Natural killer cell (primary cell): ENCODE measurements at regions not wholly inside any gene's neighbourhood (a gene's known extent, or its start where the extent isn't known, plus 50 kb on each side); places are given as distances from the start of the nearest gene placed in this dataset.

ENCODE experiments used
- ATAC-seq, 3 donors: fragments of 150-1000 bp in 2 of 3; fragments of 200-7000 bp in 1 of 3; cut with Tn5 transposase; 1 replicate in 1 of 3; 2 replicates in 2 of 3; pipeline ENCODE4 v1.10.0; 2021; ENCODE audit warnings: mild to moderate bottlenecking in 2 of 3, moderate library complexity in 2 of 3
- DNase-seq, 2 donors: peaks; one replicate each; pipeline versions ENCODE4 v3.0.0 to v3.0.0-alpha.2; 2013 to 2021; ENCODE audit warnings: mixed read lengths in 1 of 2
- H3K27ac ChIP-seq: one replicate; pipeline ENCODE4 v1.5.1; 2013; ENCODE audit warnings: mild to moderate bottlenecking, low read length
- H3K27me3 ChIP-seq: one replicate; pipeline ENCODE4 v1.6.1; 2013; ENCODE audit warnings: low read length; ENCODE audit not compliant: control insufficient read depth, insufficient read depth
- H3K36me3 ChIP-seq: one replicate; pipeline ENCODE4 v1.6.1; 2013; ENCODE audit warnings: low read length; ENCODE audit not compliant: control insufficient read depth, insufficient read depth
- H3K4me1 ChIP-seq: one replicate; pipeline ENCODE4 v1.6.1; 2013; ENCODE audit warnings: low read length; ENCODE audit not compliant: control insufficient read depth, insufficient read depth
- H3K4me3 ChIP-seq: one replicate; pipeline ENCODE4 v1.5.1; 2013; ENCODE audit warnings: low read length
- H3K9me3 ChIP-seq: one replicate; pipeline ENCODE4 v1.6.1; 2013; ENCODE audit warnings: low read length; ENCODE audit not compliant: control insufficient read depth, insufficient read depth
- H3K27ac Mint-ChIP-seq, 2 donors: one replicate each; pipeline ENCODE4 v1.8.0; 2022; ENCODE audit warnings: mild to moderate bottlenecking in 2 of 2, mixed read lengths in 2 of 2, moderate library complexity in 1 of 2
- H3K27me3 Mint-ChIP-seq, 2 donors: one replicate each; pipeline ENCODE4 v1.8.0; 2022; ENCODE audit warnings: low read depth in 2 of 2, mixed read lengths in 2 of 2
- H3K36me3 Mint-ChIP-seq: one replicate; pipeline ENCODE4 v1.8.0; 2022; ENCODE audit warnings: mixed read lengths
- H3K4me1 Mint-ChIP-seq, 2 donors: one replicate each; pipeline ENCODE4 v1.8.0; 2022; ENCODE audit warnings: mixed read lengths in 2 of 2
- H3K4me3 Mint-ChIP-seq: one replicate; pipeline ENCODE4 v1.8.0; 2022; ENCODE audit warnings: mild to moderate bottlenecking, moderate library complexity, mixed read lengths
- H3K9me3 Mint-ChIP-seq, 2 donors: one replicate each; pipeline ENCODE4 v1.8.0; 2022; ENCODE audit warnings: mixed read lengths in 2 of 2
- CTCF ChIP-seq: fragments of 200-600 bp; IDR thresholded peaks from one replicate; pipeline ENCODE4 v1.8.0; 2022; ENCODE audit warnings: antibody characterized with exemption
- WGBS: methylation state at CpG from one replicate; pipeline ENCODE4 v1.1.7; 2013; ENCODE audit warnings: missing lambda C conversion rate; ENCODE audit not compliant: insufficient coverage; 5-methylcytosine and 5-hydroxymethylcytosine counted together
- intact Hi-C: fragments of 100-400 bp; cut with micrococcal nuclease; formaldehyde crosslinking; loops from one replicate; pipeline ENCODE4 v1.14.2; 2022

- Mint-ChIP-seq H3K4me1 (no peaks in the 10 kb centered on the region), H3K4me3 (no peak overlapping the region), H3K27ac (no peak overlapping the region), H3K36me3 (no peaks in the 10 kb centered on the region), H3K9me3 (no peaks in the 10 kb centered on the region), H3K27me3 (peaks cover 6 to 8% of the 10 kb centered on the region in 2 donors)
- Histone ChIP-seq H3K4me3 (no peak overlapping the region), H3K9me3 (no peaks in the 10 kb centered on the region), H3K36me3 (no peaks in the 10 kb centered on the region), H3K27me3 (no peaks in the 10 kb centered on the region), H3K27ac (no peak overlapping the region), H3K4me1 (no peaks in the 10 kb centered on the region)
- intact Hi-C loops: no loop called here
- ATAC-seq (no peak), DNase-seq (no peak)
- TF ChIP-seq CTCF: no peak
- WGBS: 91% methylated on average over 4 of the region's 4 CpGs
Measured at GRCh38 chr6:167455371-167455770, 130.5 kb downstream of the TTLL2 start.

DNA sequence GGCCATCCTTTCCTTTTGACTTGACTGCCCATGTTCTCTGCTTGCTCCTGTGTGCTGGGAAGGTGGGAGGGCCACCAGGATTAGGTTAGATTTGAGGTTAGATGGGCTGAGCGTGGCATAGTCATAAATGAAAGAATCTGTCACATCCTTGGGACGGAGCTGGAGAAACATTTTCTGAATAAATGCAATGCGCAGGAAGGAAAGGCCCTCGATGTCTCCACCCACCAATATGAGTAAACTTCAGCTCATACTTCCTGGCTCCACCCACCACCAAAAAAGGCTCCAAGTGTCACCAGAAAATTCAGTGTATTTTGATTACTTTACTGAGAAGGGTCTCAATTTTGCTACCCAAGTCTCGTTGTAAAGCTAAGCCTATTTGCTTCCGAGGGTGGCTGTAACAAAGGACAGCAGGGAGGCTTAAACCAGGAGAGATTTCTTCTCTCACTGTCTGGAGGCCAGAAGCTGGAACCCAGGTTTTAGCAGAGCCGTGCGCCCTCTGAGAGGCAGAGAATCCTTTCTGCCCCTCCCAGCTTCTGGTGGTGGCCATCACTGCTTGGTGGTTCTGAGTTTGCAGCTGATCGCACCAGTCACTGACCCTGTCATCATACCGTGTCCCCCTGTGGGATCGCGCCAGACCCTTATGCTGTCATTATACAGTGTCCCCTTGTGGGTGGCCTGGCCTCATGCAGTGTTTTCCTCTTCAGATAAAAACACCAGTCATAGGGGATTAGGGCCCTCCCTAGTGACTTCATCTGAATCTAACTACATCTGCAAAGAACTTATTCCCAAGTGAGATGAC lies 137.8 kb downstream of the TTLL2 start:
- Mint-ChIP-seq H3K4me1 (no peaks in the 10 kb centered on the region), H3K36me3 (no peaks in the 10 kb centered on the region), H3K9me3 (no peaks in the 10 kb centered on the region), H3K27me3 (peaks cover 11 to 28% of the 10 kb centered on the region in 2 donors), H3K27ac (no peak overlapping the region), H3K4me3 (no peak overlapping the region)
- no peak for TF ChIP-seq CTCF
- Histone ChIP-seq H3K27ac (no peak overlapping the region), H3K9me3 (no peaks in the 10 kb centered on the region), H3K36me3 (no peaks in the 10 kb centered on the region), H3K4me1 (no peaks in the 10 kb centered on the region), H3K4me3 (no peak overlapping the region), H3K27me3 (no peaks in the 10 kb centered on the region)
- intact Hi-C loops: no loop called here
- 89% methylated on average over 12 of the region's 12 CpGs for WGBS
- no peak for DNase-seq
- no peak for ATAC-seq

GRCh38 chr6:167464177-167464576 lies 139.3 kb downstream of the TTLL2 start:
- no peak for TF ChIP-seq CTCF
- ATAC-seq: no peak
- H3K27me3 ChIP-seq: no peaks in the 10 kb centered on the region
- no peaks in the 10 kb centered on the region for H3K9me3 ChIP-seq
- no peaks in the 10 kb centered on the region for H3K4me1 Mint-ChIP-seq
- H3K9me3 Mint-ChIP-seq: no peaks in the 10 kb centered on the region
- H3K4me1 ChIP-seq: no peaks in the 10 kb centered on the region
- H3K36me3 ChIP-seq: no peaks in the 10 kb centered on the region
- H3K4me3 Mint-ChIP-seq: no peak overlapping the region
- peaks cover 11 to 29% of the 10 kb centered on the region in 2 donors for H3K27me3 Mint-ChIP-seq
- no peak overlapping the region for H3K27ac Mint-ChIP-seq
- no peak overlapping the region for H3K27ac ChIP-seq
- no peaks in the 10 kb centered on the region for H3K36me3 Mint-ChIP-seq
- intact Hi-C loops: no loop called here
- H3K4me3 ChIP-seq: no peak overlapping the region
- 92% methylated on average over 7 of the region's 7 CpGs for WGBS
- no peak for DNase-seq

- no peaks in the 10 kb centered on the region for H3K27me3 ChIP-seq
- ATAC-seq (no peak), DNase-seq (no peak)
- no peaks in the 10 kb centered on the region for H3K9me3 Mint-ChIP-seq
- H3K4me3 ChIP-seq: no peak overlapping the region
- H3K9me3 ChIP-seq: no peaks in the 10 kb centered on the region
- H3K27ac ChIP-seq: no peak overlapping the region
- no peaks in the 10 kb centered on the region for H3K36me3 Mint-ChIP-seq
- H3K4me1 Mint-ChIP-seq: no peaks in the 10 kb centered on the region
- no peaks in the 10 kb centered on the region for H3K36me3 ChIP-seq
- 78% methylated on average over 4 of the region's 5 CpGs for WGBS
- no peak for TF ChIP-seq CTCF
- intact Hi-C loops: no loop called here
- H3K4me1 ChIP-seq: no peaks in the 10 kb centered on the region
- H3K4me3 Mint-ChIP-seq: no peak overlapping the region
- H3K27me3 Mint-ChIP-seq: peaks cover 5 to 20% of the 10 kb centered on the region in 2 donors
- H3K27ac Mint-ChIP-seq: no peak overlapping the region
Measured at GRCh38 chr6:167465482-167465881, 140.6 kb downstream of the TTLL2 start.
